ENCODE measurements at regions not wholly inside any gene's neighbourhood (a gene's known extent, or its start where the extent isn't known, plus 50 kb on each side); places are given as distances from the start of the nearest gene placed in this dataset.
A peak's percentile ranks its signal among the peaks of the same experiment; 100 is the strongest.

DNA sequence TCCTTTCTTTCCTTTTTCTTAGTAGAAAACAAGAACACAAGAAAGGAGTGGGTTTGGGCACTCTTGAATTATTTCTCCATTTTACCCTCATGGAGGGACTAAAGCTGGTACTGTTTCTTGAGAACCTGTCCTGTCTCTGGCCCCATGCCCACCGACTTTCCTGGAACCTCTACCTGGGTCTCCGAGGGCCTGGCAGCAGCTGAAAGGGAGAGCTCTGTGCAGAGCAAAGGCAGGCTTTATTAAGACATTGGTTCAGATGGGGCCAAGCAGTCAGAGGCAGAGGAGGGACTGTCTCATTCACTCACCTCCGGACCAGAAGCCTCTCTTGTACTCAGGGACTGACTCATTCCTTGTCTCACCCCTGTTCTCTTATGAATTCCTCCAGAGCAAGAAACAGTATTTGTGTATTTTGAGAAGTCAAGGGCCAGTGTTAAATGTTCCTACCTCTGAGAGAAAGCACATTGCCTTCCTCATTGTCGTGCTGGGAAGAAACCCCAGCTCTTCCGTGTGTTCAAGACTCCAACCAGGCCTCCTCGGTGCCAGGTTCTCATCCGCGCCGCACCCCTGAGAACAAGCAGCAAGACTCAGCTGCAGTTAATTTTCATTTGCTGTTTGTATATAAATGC, 201.9 kb upstream of the NT5C1B start:
- no peak overlapping the region for H3K4me3 ChIP-seq (ENCODE audit: low read length)
- no peak for DNase-seq (ENCODE audit: low read depth)
- TF ChIP-seq, protein P1, sequence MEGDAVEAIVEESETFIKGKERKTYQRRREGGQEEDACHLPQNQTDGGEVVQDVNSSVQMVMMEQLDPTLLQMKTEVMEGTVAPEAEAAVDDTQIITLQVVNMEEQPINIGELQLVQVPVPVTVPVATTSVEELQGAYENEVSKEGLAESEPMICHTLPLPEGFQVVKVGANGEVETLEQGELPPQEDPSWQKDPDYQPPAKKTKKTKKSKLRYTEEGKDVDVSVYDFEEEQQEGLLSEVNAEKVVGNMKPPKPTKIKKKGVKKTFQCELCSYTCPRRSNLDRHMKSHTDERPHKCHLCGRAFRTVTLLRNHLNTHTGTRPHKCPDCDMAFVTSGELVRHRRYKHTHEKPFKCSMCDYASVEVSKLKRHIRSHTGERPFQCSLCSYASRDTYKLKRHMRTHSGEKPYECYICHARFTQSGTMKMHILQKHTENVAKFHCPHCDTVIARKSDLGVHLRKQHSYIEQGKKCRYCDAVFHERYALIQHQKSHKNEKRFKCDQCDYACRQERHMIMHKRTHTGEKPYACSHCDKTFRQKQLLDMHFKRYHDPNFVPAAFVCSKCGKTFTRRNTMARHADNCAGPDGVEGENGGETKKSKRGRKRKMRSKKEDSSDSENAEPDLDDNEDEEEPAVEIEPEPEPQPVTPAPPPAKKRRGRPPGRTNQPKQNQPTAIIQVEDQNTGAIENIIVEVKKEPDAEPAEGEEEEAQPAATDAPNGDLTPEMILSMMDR (conservative IDR thresholded peaks at IDR 0.05; ENCODE audit: low read depth, low read length), result no peak

DNA sequence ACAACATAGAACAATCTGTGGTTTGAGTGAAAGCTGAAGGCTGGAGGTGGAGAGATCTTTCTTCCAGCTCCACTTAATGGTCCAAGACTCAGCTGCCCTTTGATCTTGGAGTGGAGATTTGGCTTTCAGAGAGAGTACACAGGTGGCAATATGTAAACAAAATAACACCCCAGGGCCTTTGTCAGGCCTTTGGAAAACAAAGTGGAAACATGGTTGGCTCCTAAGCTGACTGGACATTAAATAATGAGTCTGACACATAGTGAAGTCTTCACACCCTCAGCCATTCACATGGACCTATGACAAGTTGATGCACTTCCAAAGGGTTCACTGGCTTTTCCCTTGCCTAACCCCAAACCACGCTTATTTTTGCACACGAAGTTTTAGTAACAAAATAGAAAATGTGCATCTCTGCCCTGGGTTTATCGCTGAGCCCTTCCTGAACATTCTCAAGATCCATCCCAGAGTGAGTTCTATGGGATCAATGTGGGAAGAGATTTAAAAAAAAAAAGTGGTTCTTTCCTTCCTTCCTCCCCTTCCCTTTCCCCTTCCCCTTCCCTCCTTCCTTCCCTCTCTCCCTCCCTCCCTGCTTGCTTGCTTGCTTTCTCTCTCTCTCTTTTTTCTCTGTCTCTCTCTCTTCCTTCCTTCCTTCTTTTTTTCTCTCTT, 201.3 kb upstream of the NT5C1B start:
- no peak overlapping the region for H3K4me3 ChIP-seq (ENCODE audit: low read length)
- TF ChIP-seq, protein P1 (conservative IDR thresholded peaks at IDR 0.05; ENCODE audit: low read depth, low read length), result no peak
- DNase-seq (ENCODE audit: low read depth), result no peak

DNA sequence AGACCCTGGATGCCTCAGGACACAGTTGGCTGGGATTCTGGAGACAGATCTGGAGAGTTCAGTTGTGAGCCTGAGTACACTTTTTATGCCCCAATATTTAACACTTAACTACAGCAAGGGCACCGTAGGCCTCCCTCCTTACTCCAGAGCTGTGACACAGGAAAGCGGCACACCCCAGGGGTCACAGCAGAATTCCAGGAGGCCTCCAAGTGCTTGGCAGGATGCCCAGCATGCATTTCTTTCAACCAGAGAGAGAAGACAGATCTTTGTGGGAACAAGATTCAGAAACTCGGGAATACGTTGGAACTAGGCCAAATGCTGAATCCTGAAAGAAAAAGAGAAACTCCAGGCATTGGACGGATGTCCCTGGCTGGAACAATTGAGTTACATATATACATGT, 199.2 kb upstream of the NT5C1B start:
- no peak overlapping the region for H3K4me3 ChIP-seq (ENCODE audit: low read length)
- DNase-seq (ENCODE audit: low read depth), result peak; percentile 51
- TF ChIP-seq, protein P1 (conservative IDR thresholded peaks at IDR 0.05; ENCODE audit: low read depth, low read length), result no peak

DNA sequence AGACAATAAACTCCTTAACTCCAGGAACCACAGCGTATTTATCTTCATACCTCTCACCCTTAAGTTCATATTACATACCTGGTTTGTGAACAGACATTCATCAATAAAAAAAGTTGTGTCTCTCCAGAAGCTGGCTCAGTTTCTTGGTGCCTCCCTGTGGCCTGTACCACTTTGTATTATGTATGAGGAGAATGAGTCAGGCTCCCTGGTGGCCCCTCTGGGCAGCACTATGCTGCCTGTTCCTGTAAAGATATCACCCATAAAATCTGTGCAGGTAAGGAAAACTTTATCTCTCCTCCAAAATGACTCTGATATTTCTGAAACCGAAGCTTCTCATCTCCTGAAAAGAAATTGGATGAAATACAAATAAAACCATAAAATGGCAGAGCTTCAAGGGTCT, 198.4 kb upstream of the NT5C1B start:
- no peak overlapping the region for H3K4me3 ChIP-seq (ENCODE audit: low read length)
- no peak for DNase-seq (ENCODE audit: low read depth)
- TF ChIP-seq, protein P1 (conservative IDR thresholded peaks at IDR 0.05; ENCODE audit: low read depth, low read length), result peak; percentile 3

DNA sequence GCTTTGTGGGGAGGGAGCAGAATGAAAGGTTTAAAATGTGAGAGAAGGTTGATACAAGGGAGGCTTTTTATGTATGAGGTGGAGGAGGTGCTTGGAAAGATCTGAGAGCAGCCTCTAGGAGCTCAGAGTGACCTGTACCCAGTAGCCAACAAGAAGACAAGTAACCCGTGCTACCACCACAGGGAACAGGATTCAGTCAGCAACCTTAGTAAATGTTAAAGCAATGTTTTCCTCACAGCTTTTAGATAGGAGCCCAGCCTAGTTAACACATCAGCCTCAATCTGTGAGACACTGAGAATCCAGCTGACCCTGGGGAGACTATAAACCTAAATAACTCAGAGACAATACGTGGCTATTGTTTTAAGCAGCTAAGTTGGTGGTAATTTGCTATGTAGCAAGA, 194.9 kb upstream of the NT5C1B start:
- H3K4me3 ChIP-seq (ENCODE audit: low read length), result no peak overlapping the region
- TF ChIP-seq, protein P1 (conservative IDR thresholded peaks at IDR 0.05; ENCODE audit: low read depth, low read length), result no peak
- DNase-seq (ENCODE audit: low read depth), result no peak

DNA sequence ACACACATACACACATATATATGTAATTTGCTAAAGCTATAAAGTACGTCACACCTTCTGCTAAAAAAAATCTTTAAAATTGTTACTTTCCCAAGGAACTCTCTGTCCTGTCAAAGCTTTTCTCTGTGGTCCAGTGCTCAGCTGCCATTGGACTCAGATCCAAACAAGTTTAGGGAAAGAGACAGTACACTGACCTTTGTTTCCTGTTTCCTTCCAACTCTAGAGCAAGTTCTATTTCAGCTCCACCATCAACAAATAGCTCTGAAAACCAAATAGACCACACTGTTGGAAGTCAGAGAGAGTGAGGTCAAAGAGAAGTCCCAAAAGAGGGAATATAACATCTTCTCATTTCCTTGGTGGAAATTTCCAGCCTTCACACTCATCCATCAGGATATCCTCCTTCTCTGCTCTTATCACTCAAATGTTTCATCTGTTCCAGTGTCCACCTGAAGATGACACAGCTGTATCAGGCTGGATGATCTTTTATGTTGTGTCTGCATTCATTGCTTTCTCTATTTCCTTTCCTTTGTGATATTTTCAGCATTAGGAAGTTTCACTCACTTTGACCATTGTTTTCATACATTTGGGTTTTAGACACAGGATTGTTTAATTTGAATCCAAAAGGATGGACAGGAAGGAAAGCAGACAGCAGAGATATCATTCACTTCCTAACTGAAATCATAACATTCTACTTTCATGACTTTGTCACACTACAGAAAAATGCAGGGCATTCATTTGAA, 192.3 kb upstream of the NT5C1B start:
- TF ChIP-seq, protein P1 (conservative IDR thresholded peaks at IDR 0.05; ENCODE audit: low read depth, low read length), result no peak
- no peak for DNase-seq (ENCODE audit: low read depth)

More for the DNA sequence above, 192.3 kb upstream of the NT5C1B start:
- no peak overlapping the region for H3K4me3 ChIP-seq (ENCODE audit: low read length)

Data from retinal pigment epithelial cell (primary cell).